RWPE1 (cell line): ENCODE measurements at regions not wholly inside any gene's neighbourhood (a gene's known extent, or its start where the extent isn't known, plus 50 kb on each side); places are given as distances from the start of the nearest gene placed in this dataset.
"Not testable (repeated sequence)": the region's sequence is repeated elsewhere in the genome, so short reads cannot be mapped to it uniquely, and the experiment has no call there.

ENCODE experiments used
- CTCF ChIA-PET: fragments of 350-600 bp; sonication (Branson Sonifier 250); formaldehyde crosslinking; extraction: SDS; loops from one replicate; lab custom pipeline; 2021; lab: Yijun Ruan, JAX
- POLR2A ChIA-PET: fragments of 400-600 bp; formaldehyde crosslinking; extraction: SDS; loops from one replicate; lab custom pipeline; 2020; ENCODE audit warnings: antibody characterized with exemption; ENCODE audit not compliant: low non-redundant PET; lab: Yijun Ruan, JAX
- DNase-seq: peaks from one replicate; pipeline ENCODE4 v3.0.0; 2012; ENCODE audit warnings: low spot score
- H3K27ac ChIP-seq: fragments of 450-650 bp; 2 replicates; pipeline ENCODE4 v1.5.1; 2017
- CTCF ChIP-seq: fragments of 450-650 bp; conservative IDR thresholded peaks from 2 replicates; pipeline ENCODE4 v1.5.1; 2017; ENCODE audit warnings: low read depth, mild to moderate bottlenecking

GRCh38 chr2:224173933-224174332 lies 134.8 kb upstream of the SERPINE2 start:
- H3K27ac ChIP-seq, result no peak overlapping the region
- TF ChIP-seq CTCF, result no peak
- CTCF ChIA-PET, result no interaction called here
- DNase-seq, result no peak
- POLR2A ChIA-PET, result no interaction called here

- ChIA-PET CTCF (no interaction called here), POLR2A (no interaction called here)
- TF ChIP-seq CTCF, result no peak
- H3K27ac ChIP-seq, result no peak overlapping the region
- DNase-seq, result no peak
These were observed 134.1 kb upstream of the SERPINE2 start for GRCh38 chr2:224173210-224173609.

GRCh38 chr2:224171226-224171625 lies 132.1 kb upstream of the SERPINE2 start:
- no peak for DNase-seq
- ChIA-PET CTCF (no interaction called here), POLR2A (no interaction called here)
- TF ChIP-seq CTCF, result no peak
- H3K27ac ChIP-seq, result no peak overlapping the region

- H3K27ac ChIP-seq, result no peak overlapping the region
- no peak for DNase-seq
- CTCF ChIA-PET, result interaction anchor here (0.5 kb wide), 1 partner anchor 117 kb away, joined by 3 read pairs; no protein-coding TSS in a partner anchor
- POLR2A ChIA-PET, result no interaction called here
- no peak for TF ChIP-seq CTCF
These were observed 130.8 kb upstream of the SERPINE2 start for GRCh38 chr2:224169847-224170246.

GRCh38 chr2:224167781-224168180 lies 128.7 kb upstream of the SERPINE2 start:
- CTCF ChIA-PET, H3K27ac ChIP-seq, DNase-seq, POLR2A ChIA-PET: not testable (repeated sequence)

- CTCF ChIA-PET, result no interaction called here
- no peak for DNase-seq
- POLR2A ChIA-PET, result interaction anchor here (0.6 kb wide), 1 partner anchor 29 kb away, joined by 3 read pairs; no protein-coding TSS in a partner anchor
- no peak overlapping the region for H3K27ac ChIP-seq
- no peak for TF ChIP-seq CTCF
These were observed 127.6 kb upstream of the SERPINE2 start for GRCh38 chr2:224166654-224167053.

GRCh38 chr2:224165901-224166319 lies 126.8 kb upstream of the SERPINE2 start:
- POLR2A ChIA-PET, result interaction anchor here (0.6 kb wide), 1 partner anchor 30 kb away, joined by 3 read pairs; no protein-coding TSS in a partner anchor
- no peak overlapping the region for H3K27ac ChIP-seq
- CTCF ChIA-PET, result no interaction called here
- no peak for TF ChIP-seq CTCF
- DNase-seq, result no peak
